OCI-LY3 (cell line): ENCODE measurements at regions not wholly inside any gene's neighbourhood (a gene's known extent, or its start where the extent isn't known, plus 50 kb on each side); places are given as distances from the start of the nearest gene placed in this dataset.

Experiments used
- H2AFZ ChIP-seq: fragments of 200-600, 300-600 bp; shearing (Covaris generic); 2 replicates; pipeline ENCODE4 v1.6.0; 2014; ENCODE audit warnings: antibody characterized with exemption, low read depth, low read length
- H3K27ac ChIP-seq: fragments of 200-600, 300-600 bp; sonication (generic); 2 replicates; pipeline ENCODE4 v1.5.1; 2014; ENCODE audit warnings: mild to moderate bottlenecking, low read length, moderate library complexity, mixed read lengths
- H3K27me3 ChIP-seq: fragments of 200-600, 300-600 bp; sonication (generic); 2 replicates; pipeline ENCODE4 v1.6.1; 2014; ENCODE audit warnings: low read depth, low read length, mixed read lengths
- H3K36me3 ChIP-seq: fragments of 200-600, 300-600 bp; sonication (generic); replicated peaks from 2 replicates; pipeline ENCODE3; 2014; ENCODE audit warnings: low read depth, low read length, mixed read lengths
- H3K4me1 ChIP-seq: fragments of 300-600, 200-600 bp; sonication (generic); 2 replicates; pipeline ENCODE4 v1.6.1; 2014; ENCODE audit warnings: low read length, mixed read lengths
- H3K4me2 ChIP-seq: fragments of 200-600, 300-600 bp; sonication (generic); 2 replicates; pipeline ENCODE4 v1.6.1; 2014; ENCODE audit warnings: low read length, mixed read lengths
- H3K4me3 ChIP-seq: fragments of 300-600, 200-600 bp; sonication (generic); 2 replicates; pipeline ENCODE4 v1.5.1; 2014; ENCODE audit warnings: antibody characterized with exemption, mild to moderate bottlenecking, low read length, moderate library complexity
- H3K79me2 ChIP-seq: fragments of 300-600, 200-600 bp; shearing (Covaris generic); 2 replicates; pipeline ENCODE4 v1.6.1; 2014; ENCODE audit warnings: mild to moderate bottlenecking, low read length, mixed read lengths
- H3K9ac ChIP-seq: fragments of 300-600, 200-600 bp; shearing (Covaris generic); 2 replicates; pipeline ENCODE4 v1.6.0; 2014; ENCODE audit warnings: mild to moderate bottlenecking, low read length, moderate library complexity
- H3K9me3 ChIP-seq: fragments of 200-600, 300-600 bp; shearing (Covaris generic); 2 replicates; pipeline ENCODE4 v1.6.1; 2014; ENCODE audit warnings: low read length, mixed read lengths; ENCODE audit not compliant: insufficient read depth
- H4K20me1 ChIP-seq: fragments of 200-600, 300-600 bp; sonication (generic); 2 replicates; pipeline ENCODE4 v1.6.1; 2016; ENCODE audit warnings: low read length, mixed read lengths; ENCODE audit not compliant: insufficient read depth
- CTCF ChIP-seq: fragments of 200-600, 300-600 bp; sonication (generic); IDR thresholded peaks from 2 replicates; pipeline ENCODE4 v1.5.1; 2014; ENCODE audit warnings: antibody characterized with exemption, low read length, low read depth
- EZH2phosphoT487 ChIP-seq: fragments of 200-600 bp; shearing (Covaris generic); IDR thresholded peaks from 2 replicates; pipeline ENCODE4 v1.6.1; 2018; ENCODE audit warnings: antibody characterized with exemption, mixed run types, low read depth

- H3K9ac ChIP-seq, result no peak overlapping the region
- no peak overlapping the region for H3K4me2 ChIP-seq
Measured at GRCh38 chr18:41482501-41482900, 472.5 kb upstream of the PIK3C3 start.

GRCh38 chr18:41466436-41467160 lies 488.4 kb upstream of the PIK3C3 start:
- no peak overlapping the region for H3K9ac ChIP-seq
- no peaks in the 10 kb centered on the region for H3K9me3 ChIP-seq
- H3K4me1 ChIP-seq, result no peaks in the 10 kb centered on the region
- H3K27me3 ChIP-seq, result no peaks in the 10 kb centered on the region
- no peaks in the 10 kb centered on the region for H3K36me3 ChIP-seq
- no peak overlapping the region for H3K27ac ChIP-seq
- TF ChIP-seq CTCF (no peak), EZH2phosphoT487 (no peak)
- H3K4me3 ChIP-seq, result no peak overlapping the region
- no peaks in the 10 kb centered on the region for H3K79me2 ChIP-seq
- H4K20me1 ChIP-seq, result no peaks in the 10 kb centered on the region
- no peak overlapping the region for H2AFZ ChIP-seq
- no peak overlapping the region for H3K4me2 ChIP-seq

More at GRCh38 chr18:41482501-41482900, 472.5 kb upstream of the PIK3C3 start:
- Histone ChIP-seq H3K4me3 (no peak overlapping the region), H3K27me3 (no peaks in the 10 kb centered on the region), H3K27ac (no peak overlapping the region), H3K36me3 (no peaks in the 10 kb centered on the region), H3K79me2 (no peaks in the 10 kb centered on the region), H4K20me1 (no peaks in the 10 kb centered on the region), H3K4me1 (peaks cover 8% of the 10 kb centered on the region), H3K9me3 (no peaks in the 10 kb centered on the region), H2AFZ (no peak overlapping the region)
- TF ChIP-seq EZH2phosphoT487, result no peak

- Histone ChIP-seq H3K79me2 (no peaks in the 10 kb centered on the region), H3K27me3 (no peaks in the 10 kb centered on the region), H3K9me3 (no peaks in the 10 kb centered on the region), H3K4me2 (no peak overlapping the region), H4K20me1 (no peaks in the 10 kb centered on the region), H3K4me3 (no peak overlapping the region), H3K4me1 (no peaks in the 10 kb centered on the region), H3K36me3 (no peaks in the 10 kb centered on the region), H3K27ac (no peak overlapping the region), H2AFZ (no peak overlapping the region), H3K9ac (no peak overlapping the region)
- TF ChIP-seq CTCF, result no peak
- TF ChIP-seq EZH2phosphoT487, result no peak
Measured at GRCh38 chr18:41465386-41465785, 489.6 kb upstream of the PIK3C3 start.

- H3K9ac ChIP-seq, result no peak overlapping the region
- H3K79me2 ChIP-seq, result no peaks in the 10 kb centered on the region
- H4K20me1 ChIP-seq, result no peaks in the 10 kb centered on the region
- TF ChIP-seq EZH2phosphoT487, result no peak
- TF ChIP-seq CTCF, result no peak
- no peak overlapping the region for H3K27ac ChIP-seq
- H3K4me3 ChIP-seq, result no peak overlapping the region
- no peaks in the 10 kb centered on the region for H3K9me3 ChIP-seq
- H3K4me2 ChIP-seq, result no peak overlapping the region
- no peak overlapping the region for H2AFZ ChIP-seq
- H3K4me1 ChIP-seq, result no peaks in the 10 kb centered on the region
- H3K36me3 ChIP-seq, result no peaks in the 10 kb centered on the region
- H3K27me3 ChIP-seq, result no peaks in the 10 kb centered on the region
Measured at GRCh38 chr18:41464278-41464677, 490.8 kb upstream of the PIK3C3 start.
